HepG2 (cell line): ENCODE measurements at regions not wholly inside any gene's neighbourhood (a gene's known extent, or its start where the extent isn't known, plus 50 kb on each side); places are given as distances from the start of the nearest gene placed in this dataset.

Experiments
- ATAC-seq: fragments of 200-7000 bp; cut with Tn5 transposase; 3 replicates; pipeline ENCODE4 v1.9.1; 2020; ENCODE audit warnings: mild to moderate bottlenecking, moderate library complexity
- BruUV-seq: library from RNA; stranded (reverse); fragments of 400-500 nt; replicated peaks from 2 replicates; lab custom pipeline; 2021; lab: Mats Ljungman, UMichigan
- CTCF ChIA-PET: fragments of 300-600 bp; formaldehyde crosslinking; extraction: SDS; loops from one replicate; lab custom pipeline; 2021; ENCODE audit warnings: low total read pairs, inconsistent platforms, low intra/inter-chr PET ratio; lab: Yijun Ruan, JAX
- POLR2A ChIA-PET: fragments of 350-600 bp; sonication (Branson Sonifier 250); formaldehyde crosslinking; loops from one replicate; lab custom pipeline; 2020; ENCODE audit warnings: antibody characterized with exemption, inconsistent platforms; lab: Yijun Ruan, JAX
- DNase-seq: peaks from one replicate; pipeline ENCODE4 v3.0.0-alpha.2; 2015; ENCODE audit warnings: low spot score
- FAIRE-seq: peaks from 3 replicates; lab custom pipeline; 2011; peaks lifted over from hg19 to GRCh38; lab: Jason Lieb, UNC
- H2AFZ ChIP-seq: one replicate; pipeline ENCODE4 v1.6.1; 2011; ENCODE audit warnings: low read length, inconsistent platforms
- H3K27ac ChIP-seq: fragments of 300-600 bp; 3 replicates; pipeline ENCODE4 v1.8.0; 2011; ENCODE audit warnings: mixed run types, mild to moderate bottlenecking, mixed read lengths, low read length, inconsistent platforms; ENCODE audit not compliant: insufficient read depth; ENCODE audit errors: extremely low read length
- H3K27me3 ChIP-seq, 2 experiments: fragments of 200-600 bp in 1 of 2; 2 replicates in 1 of 2; 3 replicates in 1 of 2; pipeline versions ENCODE4 v1.6.0 to v1.8.0; 2011; ENCODE audit warnings: low read length in 2 of 2, mild to moderate bottlenecking in 2 of 2, moderate library complexity in 2 of 2, inconsistent platforms in 1 of 2; ENCODE audit not compliant: insufficient read depth in 2 of 2, control insufficient read depth in 1 of 2
- H3K36me3 ChIP-seq, 2 experiments: fragments of 200-600 bp in 1 of 2; replicated peaks in 1 of 2; 2 replicates in 1 of 2; 3 replicates in 1 of 2; pipeline versions ENCODE4 v1.5.1 to v1.8.0; 2011; ENCODE audit warnings: low read length in 2 of 2, inconsistent platforms in 1 of 2; ENCODE audit not compliant: insufficient read depth in 2 of 2, control insufficient read depth in 1 of 2
- H3K4me1 ChIP-seq: 2 replicates; pipeline ENCODE4 v1.5.1; 2012; ENCODE audit warnings: low read length, inconsistent platforms; ENCODE audit not compliant: insufficient read depth
- H3K4me2 ChIP-seq: 2 replicates; pipeline ENCODE4 v1.6.0; 2011; ENCODE audit warnings: low read depth, low read length, inconsistent platforms
- H3K4me3 ChIP-seq, 3 experiments: fragments of 200-600 bp in 1 of 3; sonication (generic), shearing (Covaris generic) in 1 of 3; replicated peaks in 1 of 3; 2 replicates each; pipeline ENCODE4 v1.5.1; 2011 to 2016; ENCODE audit warnings: low read length in 3 of 3, inconsistent platforms in 2 of 3, low read depth in 2 of 3, mild to moderate bottlenecking in 2 of 3, control low read depth in 1 of 3, mixed read lengths in 1 of 3; ENCODE audit not compliant: insufficient read depth in 1 of 3
- H3K79me2 ChIP-seq: one replicate; pipeline ENCODE4 v1.6.1; 2011; ENCODE audit warnings: low read length, inconsistent platforms; ENCODE audit not compliant: insufficient read depth
- H3K9ac ChIP-seq: 2 replicates; pipeline ENCODE4 v1.6.0; 2011; ENCODE audit warnings: mild to moderate bottlenecking, low read depth, low read length, inconsistent platforms; ENCODE audit not compliant: insufficient read depth
- H3K9me3 ChIP-seq: 2 replicates; pipeline ENCODE4 v1.5.1; 2012; ENCODE audit warnings: mild to moderate bottlenecking, low read length
- H4K20me1 ChIP-seq: 2 replicates; pipeline ENCODE4 v1.6.0; 2011; ENCODE audit warnings: inconsistent platforms, mild to moderate bottlenecking, low read length, moderate library complexity; ENCODE audit not compliant: insufficient read depth
- ATF7 ChIP-seq, 2 experiments: fragments of 450-650 bp in 1 of 2; sonication (generic) in 1 of 2; formaldehyde crosslinking in 1 of 2; IDR thresholded peaks; 2 replicates each; pipeline versions ENCODE4 v1.4.0 to v1.6.1; 2016 to 2020; ENCODE audit warnings: antibody characterized with exemption in 1 of 2, mild to moderate bottlenecking in 1 of 2, missing genetic modification reagents in 1 of 2
- BRD4 ChIP-seq: sonication (generic); formaldehyde crosslinking; IDR thresholded peaks from 2 replicates; pipeline ENCODE4 v1.4.0; 2020; ENCODE audit warnings: missing genetic modification reagents
- HBP1 ChIP-seq: IDR thresholded peaks from 2 replicates; pipeline ENCODE4 v1.6.1; 2016; ENCODE audit warnings: low read depth, control low read depth
- MAF1 ChIP-seq: sonication (generic); formaldehyde crosslinking; IDR thresholded peaks from 2 replicates; pipeline ENCODE4 v1.5.0; 2020; ENCODE audit warnings: missing genetic modification reagents, borderline replicate concordance
- MED8 ChIP-seq: sonication (generic); formaldehyde crosslinking; IDR thresholded peaks from 2 replicates; pipeline ENCODE4 v1.8.1; 2023; ENCODE audit warnings: mild to moderate bottlenecking, missing genetic modification reagents; ENCODE audit not compliant: insufficient replicate concordance
- MTF1 ChIP-seq: sonication (generic); formaldehyde crosslinking; IDR thresholded peaks from 2 replicates; pipeline ENCODE4 v1.5.0; 2020; ENCODE audit warnings: missing genetic modification reagents
- POLR2G ChIP-seq: fragments of 200-400 bp; formaldehyde crosslinking; IDR thresholded peaks from 2 replicates; pipeline ENCODE4 v1.6.1; 2018; ENCODE audit warnings: mild to moderate bottlenecking, low read depth, low read length, moderate library complexity
- TARDBP ChIP-seq: sonication (generic); formaldehyde crosslinking; IDR thresholded peaks from 2 replicates; pipeline ENCODE4 v1.8.0; 2022; ENCODE audit warnings: mild to moderate bottlenecking, missing genetic modification reagents
- TEAD3 ChIP-seq: optimal IDR thresholded peaks from 2 replicates; pipeline ENCODE3; 2016; ENCODE audit warnings: borderline replicate concordance
- XRCC5 ChIP-seq: fragments of 200-400 bp; formaldehyde crosslinking; optimal IDR thresholded peaks from 2 replicates; pipeline ENCODE3; 2017; ENCODE audit warnings: mild to moderate bottlenecking, low read length
- ZFP37 ChIP-seq: sonication (generic); formaldehyde crosslinking; IDR thresholded peaks from 2 replicates; pipeline ENCODE4 v1.4.0; 2020; ENCODE audit warnings: missing genetic modification reagents, borderline replicate concordance
- ZNF318 ChIP-seq: sonication (generic); formaldehyde crosslinking; IDR thresholded peaks from 2 replicates; pipeline ENCODE4 v1.4.0; 2020; ENCODE audit warnings: mild to moderate bottlenecking, missing genetic modification reagents
- ZNF589 ChIP-seq: sonication (generic); formaldehyde crosslinking; conservative IDR thresholded peaks from 2 replicates; pipeline ENCODE4 v1.8.0; 2022; ENCODE audit warnings: mild to moderate bottlenecking, moderate library complexity, missing genetic modification reagents
- WGBS: methylation state at CpG from one replicate; pipeline ENCODE4 v1.1.6; 2017; ENCODE audit warnings: low lambda C conversion rate; 5-methylcytosine and 5-hydroxymethylcytosine counted together
- in situ Hi-C: cut with HindIII; loops from 2 replicates; pipeline ENCODE4 v1.10.0; 2017; ENCODE audit warnings: low pct_unique_long_range_greater_than_20kb; ENCODE audit not compliant: extremely low pct_ligation_motif_present
- intact Hi-C: fragments of 100-400 bp; cut with micrococcal nuclease; formaldehyde crosslinking; loops from one replicate; pipeline ENCODE4 v1.10.0; 2022; ENCODE audit not compliant: unreplicated experiment

GRCh38 chr2:84288293-84288692, 170.8 kb downstream of the SUCLG1 start:
- H3K4me1 ChIP-seq = peaks cover 43% of the 10 kb centered on the region
- intact Hi-C loops (no loop called here), in situ Hi-C loops (no loop called here)
- H3K79me2 ChIP-seq = no peaks in the 10 kb centered on the region
- POLR2A ChIA-PET = interaction anchor here (0.6 to 1.4 kb wide), 2 partner anchors 9 to 12 kb away, joined by 3 to 4 read pairs; no protein-coding TSS in a partner anchor
- H3K27ac ChIP-seq = no peak overlapping the region
- 94% methylated on average over 3 of the region's 3 CpGs for WGBS
- CTCF ChIA-PET = no interaction called here
- no peak overlapping the region for H3K4me2 ChIP-seq
- H3K4me3 ChIP-seq = no peak overlapping the region
- H3K36me3 ChIP-seq = no peaks in the 10 kb centered on the region
- no peak for FAIRE-seq
- H3K9ac ChIP-seq = no peak overlapping the region
- H2AFZ ChIP-seq = no peak overlapping the region
- peaks cover 4% of the 10 kb centered on the region for H3K9me3 ChIP-seq
- H4K20me1 ChIP-seq = no peaks in the 10 kb centered on the region
- no TSS peak for BruUV-seq
- ATAC-seq = peak; percentile 77
- no peaks in the 10 kb centered on the region for H3K27me3 ChIP-seq
- DNase-seq = no peak
- TF ChIP-seq BRD4 (CRISPR knock-in tag) (no peak), ATF7 (IDR thresholded peaks at IDR 0.05) (no peak), ATF7 (CRISPR knock-in tag; IDR thresholded peaks at IDR 0.05) (0 out of 2 replicates have a peak, but pooled peaks have one; percentile 42), TEAD3 (CRISPR knock-in tag) (peak; percentile 92), ZFP37 (CRISPR knock-in tag) (no peak), ZNF318 (0 out of 2 replicates have a peak, but pooled peaks have one; percentile 36), POLR2G (no peak), MTF1 (CRISPR knock-in tag) (peak; percentile 66; the same call in 1 of the 2 replicates), MED8 (CRISPR knock-in tag) (peak; percentile 27), HBP1 (CRISPR knock-in tag) (no peak), XRCC5 (no peak), MAF1 (CRISPR knock-in tag) (no peak), ZNF589 (no peak), TARDBP (CRISPR knock-in tag) (no peak)
